ENCODE measurements at regions not wholly inside any gene's neighbourhood (a gene's known extent, or its start where the extent isn't known, plus 50 kb on each side); places are given as distances from the start of the nearest gene placed in this dataset.

DNA sequence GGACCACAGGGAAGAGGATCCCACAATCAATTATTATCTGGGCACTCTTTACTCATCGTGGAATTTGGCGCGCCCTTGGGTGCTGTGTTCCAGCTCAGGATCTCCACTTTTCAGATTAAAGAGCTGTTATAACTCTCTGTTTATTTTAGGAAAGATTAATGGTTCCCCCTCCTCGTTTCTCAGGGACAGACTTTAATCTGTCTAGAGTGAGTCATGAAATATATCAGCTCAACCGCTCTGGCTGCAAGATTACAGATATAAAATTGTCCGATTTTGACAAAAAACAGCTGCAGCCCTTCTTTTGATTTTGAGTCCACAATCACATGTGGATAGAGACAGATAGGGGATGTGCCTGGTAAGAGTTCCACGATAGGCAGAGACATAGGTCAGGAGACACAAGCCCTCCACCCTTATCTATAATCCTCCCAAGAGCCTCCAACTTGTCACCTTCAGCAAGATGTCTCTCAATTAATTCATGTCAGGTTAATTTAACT lies 77.6 kb upstream of the ANKRD55 start:
- Histone ChIP-seq H3K27me3 (no peaks in the 10 kb centered on the region), H3K4me1 (peaks cover under 1% of the 10 kb centered on the region), H3K36me3 (no peaks in the 10 kb centered on the region), H3K9me3 (no peaks in the 10 kb centered on the region), H3K27ac (no peak overlapping the region), H3K4me3 (no peak overlapping the region)
- DNase-seq (ENCODE audit: low spot score in 2 of 2): no peak
- 38% methylated on average over 7 of the region's 7 CpGs for WGBS
- no peak for TF ChIP-seq POLR2A (IDR thresholded peaks at IDR 0.05)
- TF ChIP-seq, protein P1, sequence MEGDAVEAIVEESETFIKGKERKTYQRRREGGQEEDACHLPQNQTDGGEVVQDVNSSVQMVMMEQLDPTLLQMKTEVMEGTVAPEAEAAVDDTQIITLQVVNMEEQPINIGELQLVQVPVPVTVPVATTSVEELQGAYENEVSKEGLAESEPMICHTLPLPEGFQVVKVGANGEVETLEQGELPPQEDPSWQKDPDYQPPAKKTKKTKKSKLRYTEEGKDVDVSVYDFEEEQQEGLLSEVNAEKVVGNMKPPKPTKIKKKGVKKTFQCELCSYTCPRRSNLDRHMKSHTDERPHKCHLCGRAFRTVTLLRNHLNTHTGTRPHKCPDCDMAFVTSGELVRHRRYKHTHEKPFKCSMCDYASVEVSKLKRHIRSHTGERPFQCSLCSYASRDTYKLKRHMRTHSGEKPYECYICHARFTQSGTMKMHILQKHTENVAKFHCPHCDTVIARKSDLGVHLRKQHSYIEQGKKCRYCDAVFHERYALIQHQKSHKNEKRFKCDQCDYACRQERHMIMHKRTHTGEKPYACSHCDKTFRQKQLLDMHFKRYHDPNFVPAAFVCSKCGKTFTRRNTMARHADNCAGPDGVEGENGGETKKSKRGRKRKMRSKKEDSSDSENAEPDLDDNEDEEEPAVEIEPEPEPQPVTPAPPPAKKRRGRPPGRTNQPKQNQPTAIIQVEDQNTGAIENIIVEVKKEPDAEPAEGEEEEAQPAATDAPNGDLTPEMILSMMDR (IDR thresholded peaks at IDR 0.05): no peak

DNA sequence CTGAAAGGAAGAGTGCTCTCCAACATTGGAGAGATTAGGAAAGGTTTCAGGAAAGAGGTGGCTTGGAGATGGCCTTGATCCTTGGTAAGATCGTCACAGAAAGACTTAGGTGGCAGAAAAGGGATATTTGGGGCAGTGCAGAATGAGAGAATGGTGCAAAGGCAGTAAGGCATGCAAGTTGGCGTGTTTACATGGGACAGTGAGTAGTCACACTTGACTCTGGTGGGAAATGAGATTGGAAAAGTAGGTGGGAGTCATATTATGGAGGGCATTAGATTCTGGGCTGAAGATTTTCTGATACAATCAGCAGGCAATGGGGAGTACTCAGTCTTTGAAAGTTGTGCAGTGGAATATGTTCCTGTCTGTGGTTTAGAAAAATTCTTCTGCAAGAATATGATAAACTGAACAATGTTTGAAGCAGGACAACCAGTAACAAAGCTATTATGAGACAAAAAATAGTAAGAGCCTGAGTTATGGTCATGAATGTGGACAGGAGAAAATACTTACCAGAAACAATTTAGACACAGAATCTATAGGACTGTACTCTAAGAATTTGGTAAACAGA lies 76.2 kb upstream of the ANKRD55 start:
- Histone ChIP-seq H3K4me3 (no peak overlapping the region), H3K27me3 (no peaks in the 10 kb centered on the region), H3K36me3 (no peaks in the 10 kb centered on the region), H3K4me1 (peaks cover 4% of the 10 kb centered on the region), H3K9me3 (no peaks in the 10 kb centered on the region), H3K27ac (no peak overlapping the region)
- TF ChIP-seq, protein P1 (IDR thresholded peaks at IDR 0.05): no peak
- TF ChIP-seq POLR2AphosphoS5 (IDR thresholded peaks at IDR 0.05) (no peak), EP300 (IDR thresholded peaks at IDR 0.05) (no peak), POLR2A (IDR thresholded peaks at IDR 0.05) (no peak)
- 93% methylated on average over 2 of the region's 2 CpGs for WGBS
- DNase-seq (ENCODE audit: low spot score in 2 of 2): no peak

GRCh38 chr5:56307714-56308333 lies 74.7 kb upstream of the ANKRD55 start:
- Histone ChIP-seq H3K27me3 (no peaks in the 10 kb centered on the region), H3K9me3 (no peaks in the 10 kb centered on the region), H3K36me3 (no peaks in the 10 kb centered on the region), H3K4me1 (peaks cover 4% of the 10 kb centered on the region), H3K27ac (no peak overlapping the region), H3K4me3 (no peak overlapping the region)
- 100% methylated on average over 1 of the region's 1 CpG for WGBS
- no peak for TF ChIP-seq POLR2A (IDR thresholded peaks at IDR 0.05)
- no peak for TF ChIP-seq EP300 (IDR thresholded peaks at IDR 0.05)
- TF ChIP-seq, protein P1 (IDR thresholded peaks at IDR 0.05): no peak
- TF ChIP-seq POLR2AphosphoS5 (IDR thresholded peaks at IDR 0.05): no peak
- no peak for DNase-seq (ENCODE audit: low spot score in 2 of 2)

GRCh38 chr5:56306433-56307150 lies 73.5 kb upstream of the ANKRD55 start:
- Histone ChIP-seq H3K27me3 (no peaks in the 10 kb centered on the region), H3K4me3 (no peak overlapping the region), H3K4me1 (peaks cover 4% of the 10 kb centered on the region), H3K36me3 (no peaks in the 10 kb centered on the region), H3K27ac (no peak overlapping the region), H3K9me3 (no peaks in the 10 kb centered on the region)
- DNase-seq (ENCODE audit: low spot score in 2 of 2): no peak
- no peak for TF ChIP-seq POLR2AphosphoS5 (IDR thresholded peaks at IDR 0.05)
- TF ChIP-seq, protein P1 (IDR thresholded peaks at IDR 0.05): no peak
- no peak for TF ChIP-seq EP300 (IDR thresholded peaks at IDR 0.05)
- no peak for TF ChIP-seq POLR2A (IDR thresholded peaks at IDR 0.05)
- WGBS: 79% methylated on average over 4 of the region's 4 CpGs

Measured in suprapubic skin (tissue), 4 donors.